ENCODE measurements at regions not wholly inside any gene's neighbourhood (a gene's known extent, or its start where the extent isn't known, plus 50 kb on each side); places are given as distances from the start of the nearest gene placed in this dataset.

GRCh38 chr9:109723781-109724180, 56.2 kb upstream of the PALM2AKAP2 start:
- Histone ChIP-seq H3K9me3 (ENCODE audit: control insufficient read depth in 4 of 4, low read length in 3 of 4) (no peaks in the 10 kb centered on the region), H3K4me3 (ENCODE audit: low read depth in 1 of 3, low read length in 3 of 3) (no peak overlapping the region), H3K9ac (ENCODE audit: low read depth in 1 of 2, low read length in 2 of 2) (no peak overlapping the region), H3K36me3 (ENCODE audit: control insufficient read depth in 4 of 4, insufficient read depth in 3 of 4, low read depth in 1 of 4, low read length in 3 of 4) (no peaks in the 10 kb centered on the region), H3K27ac (ENCODE audit: low read depth in 1 of 2, low read length in 2 of 2) (no peak overlapping the region), H3K4me1 (ENCODE audit: control insufficient read depth in 4 of 4, insufficient read depth in 4 of 4, low read length in 3 of 4) (no peaks in the 10 kb centered on the region), H3K27me3 (ENCODE audit: control insufficient read depth in 4 of 4, insufficient read depth in 4 of 4, low read length in 3 of 4) (no peaks in the 10 kb centered on the region)
- no peak for DNase-seq (ENCODE audit: low spot score)
- TF ChIP-seq HNF4A (conservative IDR thresholded peaks at IDR 0.05) (peak in 1 of 2 donors; percentile 5), NR2F2 (IDR thresholded peaks at IDR 0.05) (no peak)
- 50% methylated on average over 2 of the region's 2 CpGs for WGBS

DNA sequence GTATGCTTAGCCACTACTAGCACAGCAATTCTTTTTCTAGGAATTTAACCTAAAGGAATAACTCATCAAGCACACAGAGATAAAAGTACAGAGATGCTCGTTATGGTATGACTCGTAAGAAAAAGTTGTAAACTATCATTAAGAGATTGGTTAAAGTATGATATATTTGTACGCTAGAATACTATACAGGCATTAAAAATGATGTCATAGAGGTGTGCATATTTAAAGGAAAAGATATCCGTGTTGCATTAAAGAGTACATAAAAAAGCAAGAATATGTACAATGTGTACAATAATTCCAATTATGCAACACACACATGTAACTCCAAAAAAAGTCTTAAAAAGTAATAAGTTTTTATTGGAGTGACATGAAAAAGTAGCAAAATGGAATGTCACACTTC, 54.5 kb upstream of the PALM2AKAP2 start:
- no peak overlapping the region for H3K9ac ChIP-seq (ENCODE audit: low read depth in 1 of 2, low read length in 2 of 2)
- DNase-seq (ENCODE audit: low spot score) = no peak
- H3K4me3 ChIP-seq (ENCODE audit: low read depth in 1 of 3, low read length in 3 of 3) = no peak overlapping the region
- TF ChIP-seq NR2F2 (IDR thresholded peaks at IDR 0.05) (no peak), JUND (IDR thresholded peaks at IDR 0.05) (no peak), RAD21 (IDR thresholded peaks at IDR 0.05) (no peak), GABPA (IDR thresholded peaks at IDR 0.05 in 1 of 2, conservative IDR thresholded peaks at IDR 0.05 in 1 of 2) (no peak), EGR1 (IDR thresholded peaks at IDR 0.05; ENCODE audit: low read depth in 2 of 2) (no peak), HNF4G (IDR thresholded peaks at IDR 0.05) (no peak), YY1 (IDR thresholded peaks at IDR 0.05) (no peak), TAF1 (conservative IDR thresholded peaks at IDR 0.05) (no peak), ATF3 (IDR thresholded peaks at IDR 0.05) (no peak), SP1 (IDR thresholded peaks at IDR 0.05) (no peak), ZBTB33 (IDR thresholded peaks at IDR 0.05) (no peak), HNF4A (conservative IDR thresholded peaks at IDR 0.05) (no peak), FOXA2 (IDR thresholded peaks at IDR 0.05) (no peak), FOXA1 (IDR thresholded peaks at IDR 0.05) (no peak), RXRA (IDR thresholded peaks at IDR 0.05) (no peak)
- TF ChIP-seq, protein P1, sequence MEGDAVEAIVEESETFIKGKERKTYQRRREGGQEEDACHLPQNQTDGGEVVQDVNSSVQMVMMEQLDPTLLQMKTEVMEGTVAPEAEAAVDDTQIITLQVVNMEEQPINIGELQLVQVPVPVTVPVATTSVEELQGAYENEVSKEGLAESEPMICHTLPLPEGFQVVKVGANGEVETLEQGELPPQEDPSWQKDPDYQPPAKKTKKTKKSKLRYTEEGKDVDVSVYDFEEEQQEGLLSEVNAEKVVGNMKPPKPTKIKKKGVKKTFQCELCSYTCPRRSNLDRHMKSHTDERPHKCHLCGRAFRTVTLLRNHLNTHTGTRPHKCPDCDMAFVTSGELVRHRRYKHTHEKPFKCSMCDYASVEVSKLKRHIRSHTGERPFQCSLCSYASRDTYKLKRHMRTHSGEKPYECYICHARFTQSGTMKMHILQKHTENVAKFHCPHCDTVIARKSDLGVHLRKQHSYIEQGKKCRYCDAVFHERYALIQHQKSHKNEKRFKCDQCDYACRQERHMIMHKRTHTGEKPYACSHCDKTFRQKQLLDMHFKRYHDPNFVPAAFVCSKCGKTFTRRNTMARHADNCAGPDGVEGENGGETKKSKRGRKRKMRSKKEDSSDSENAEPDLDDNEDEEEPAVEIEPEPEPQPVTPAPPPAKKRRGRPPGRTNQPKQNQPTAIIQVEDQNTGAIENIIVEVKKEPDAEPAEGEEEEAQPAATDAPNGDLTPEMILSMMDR (IDR thresholded peaks at IDR 0.05; ENCODE audit: low read depth, low read length, missing input control) = no peak
- TF ChIP-seq, protein P2, sequence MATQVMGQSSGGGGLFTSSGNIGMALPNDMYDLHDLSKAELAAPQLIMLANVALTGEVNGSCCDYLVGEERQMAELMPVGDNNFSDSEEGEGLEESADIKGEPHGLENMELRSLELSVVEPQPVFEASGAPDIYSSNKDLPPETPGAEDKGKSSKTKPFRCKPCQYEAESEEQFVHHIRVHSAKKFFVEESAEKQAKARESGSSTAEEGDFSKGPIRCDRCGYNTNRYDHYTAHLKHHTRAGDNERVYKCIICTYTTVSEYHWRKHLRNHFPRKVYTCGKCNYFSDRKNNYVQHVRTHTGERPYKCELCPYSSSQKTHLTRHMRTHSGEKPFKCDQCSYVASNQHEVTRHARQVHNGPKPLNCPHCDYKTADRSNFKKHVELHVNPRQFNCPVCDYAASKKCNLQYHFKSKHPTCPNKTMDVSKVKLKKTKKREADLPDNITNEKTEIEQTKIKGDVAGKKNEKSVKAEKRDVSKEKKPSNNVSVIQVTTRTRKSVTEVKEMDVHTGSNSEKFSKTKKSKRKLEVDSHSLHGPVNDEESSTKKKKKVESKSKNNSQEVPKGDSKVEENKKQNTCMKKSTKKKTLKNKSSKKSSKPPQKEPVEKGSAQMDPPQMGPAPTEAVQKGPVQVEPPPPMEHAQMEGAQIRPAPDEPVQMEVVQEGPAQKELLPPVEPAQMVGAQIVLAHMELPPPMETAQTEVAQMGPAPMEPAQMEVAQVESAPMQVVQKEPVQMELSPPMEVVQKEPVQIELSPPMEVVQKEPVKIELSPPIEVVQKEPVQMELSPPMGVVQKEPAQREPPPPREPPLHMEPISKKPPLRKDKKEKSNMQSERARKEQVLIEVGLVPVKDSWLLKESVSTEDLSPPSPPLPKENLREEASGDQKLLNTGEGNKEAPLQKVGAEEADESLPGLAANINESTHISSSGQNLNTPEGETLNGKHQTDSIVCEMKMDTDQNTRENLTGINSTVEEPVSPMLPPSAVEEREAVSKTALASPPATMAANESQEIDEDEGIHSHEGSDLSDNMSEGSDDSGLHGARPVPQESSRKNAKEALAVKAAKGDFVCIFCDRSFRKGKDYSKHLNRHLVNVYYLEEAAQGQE (IDR thresholded peaks at IDR 0.05) = no peak
- TF ChIP-seq, protein P3, sequence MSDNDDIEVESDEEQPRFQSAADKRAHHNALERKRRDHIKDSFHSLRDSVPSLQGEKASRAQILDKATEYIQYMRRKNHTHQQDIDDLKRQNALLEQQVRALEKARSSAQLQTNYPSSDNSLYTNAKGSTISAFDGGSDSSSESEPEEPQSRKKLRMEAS (IDR thresholded peaks at IDR 0.05) = no peak
- 93% methylated on average over 4 of the region's 4 CpGs for WGBS
- H3K36me3 ChIP-seq (ENCODE audit: control insufficient read depth in 4 of 4, insufficient read depth in 3 of 4, low read depth in 1 of 4, low read length in 3 of 4) = no peaks in the 10 kb centered on the region
- peaks cover 0 to 8% (median 3%) of the 10 kb centered on the region in 4 donors for H3K4me1 ChIP-seq (ENCODE audit: control insufficient read depth in 4 of 4, insufficient read depth in 4 of 4, low read length in 3 of 4)
- no peaks in the 10 kb centered on the region for H3K9me3 ChIP-seq (ENCODE audit: control insufficient read depth in 4 of 4, low read length in 3 of 4)
- no peaks in the 10 kb centered on the region for H3K27me3 ChIP-seq (ENCODE audit: control insufficient read depth in 4 of 4, insufficient read depth in 4 of 4, low read length in 3 of 4)
- no peak overlapping the region for H3K27ac ChIP-seq (ENCODE audit: low read depth in 1 of 2, low read length in 2 of 2)

Measured in liver (tissue), 8 donors.